Mammary epithelial cell (primary cell): ENCODE measurements at regions not wholly inside any gene's neighbourhood (a gene's known extent, or its start where the extent isn't known, plus 50 kb on each side); places are given as distances from the start of the nearest gene placed in this dataset.

ENCODE experiments used
- CTCF ChIP-seq, 2 donors: IDR thresholded peaks in 1 of 2; conservative IDR thresholded peaks in 1 of 2; 2 replicates each; pipeline ENCODE4 v1.5.1; 2011 to 2012; ENCODE audit warnings: inconsistent platforms in 2 of 2, low read length in 2 of 2, mild to moderate bottlenecking in 2 of 2, control low read depth in 1 of 2, low read depth in 1 of 2; ENCODE audit not compliant: insufficient read depth in 1 of 2; ENCODE audit errors: extremely low read depth in 1 of 2
- EZH2 ChIP-seq: IDR thresholded peaks from 2 replicates; pipeline ENCODE4 v1.6.1; 2012; ENCODE audit warnings: low read length, inconsistent platforms, borderline replicate concordance

DNA sequence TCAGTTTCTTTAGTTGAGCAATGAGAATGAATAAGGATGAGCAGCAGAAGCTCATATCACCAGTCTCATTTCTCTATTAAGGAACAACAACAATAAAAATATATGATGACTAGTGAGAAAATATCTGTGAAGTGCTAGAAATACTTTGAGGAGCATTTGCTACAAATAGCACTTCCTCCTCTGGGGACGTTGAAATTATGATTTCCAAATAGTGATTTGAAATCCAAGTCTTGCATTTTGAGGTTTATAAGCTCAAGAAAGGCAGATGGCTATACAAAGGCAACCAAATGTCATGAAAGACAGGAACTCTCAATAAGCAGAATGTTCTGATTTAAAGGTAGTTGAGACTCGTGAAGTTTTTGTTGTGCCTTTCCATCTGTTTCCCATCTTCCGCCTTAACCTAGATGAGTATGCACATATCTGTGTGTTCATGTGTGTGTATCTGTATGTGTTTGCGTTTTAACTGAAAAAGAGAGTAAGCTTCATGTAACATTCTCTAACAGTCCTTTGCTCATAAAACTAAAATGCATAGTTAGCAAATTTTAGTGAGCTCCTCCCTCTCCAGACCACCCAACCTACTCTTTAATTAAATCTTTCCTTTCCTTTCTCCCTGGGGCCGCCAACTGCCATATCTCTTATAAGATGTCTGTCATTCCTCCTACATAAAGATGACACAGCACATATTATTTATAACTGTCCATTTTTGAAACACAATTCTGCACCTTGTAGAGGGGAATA is 222.6 kb upstream of the RASGEF1B start:
- TF ChIP-seq CTCF (conservative IDR thresholded peaks at IDR 0.05 in 1 of 2, IDR thresholded peaks at IDR 0.05 in 1 of 2; ENCODE audit: extremely low read depth in 1 of 2, insufficient read depth in 1 of 2, low read depth in 1 of 2, low read length in 2 of 2), result no peak
- no peak for TF ChIP-seq EZH2
